ENCODE measurements at regions not wholly inside any gene's neighbourhood (a gene's known extent, or its start where the extent isn't known, plus 50 kb on each side); places are given as distances from the start of the nearest gene placed in this dataset.

DNA sequence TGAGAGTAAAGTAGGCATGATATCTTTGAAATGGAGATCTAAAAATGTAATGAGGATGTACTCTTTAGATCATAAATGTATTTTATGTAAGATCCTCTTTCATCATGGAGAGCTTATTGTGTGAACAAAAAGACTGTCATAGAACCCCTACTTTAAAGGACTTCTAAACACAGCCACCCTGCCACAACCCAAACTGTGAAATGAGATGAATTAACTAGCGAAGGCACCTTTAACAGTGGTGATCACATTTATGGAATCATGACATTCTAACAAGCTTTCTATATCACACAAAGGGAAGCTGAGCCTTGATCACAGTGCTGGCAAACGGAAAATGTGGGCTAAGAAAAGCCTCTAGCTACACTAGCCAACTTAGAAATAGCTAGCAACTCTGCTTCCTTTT is 1585.2 kb downstream of the EFNA5 start:
- no peak overlapping the region for H2AFZ ChIP-seq (ENCODE audit: control insufficient read depth, low read length)
- TF ChIP-seq, protein P1, sequence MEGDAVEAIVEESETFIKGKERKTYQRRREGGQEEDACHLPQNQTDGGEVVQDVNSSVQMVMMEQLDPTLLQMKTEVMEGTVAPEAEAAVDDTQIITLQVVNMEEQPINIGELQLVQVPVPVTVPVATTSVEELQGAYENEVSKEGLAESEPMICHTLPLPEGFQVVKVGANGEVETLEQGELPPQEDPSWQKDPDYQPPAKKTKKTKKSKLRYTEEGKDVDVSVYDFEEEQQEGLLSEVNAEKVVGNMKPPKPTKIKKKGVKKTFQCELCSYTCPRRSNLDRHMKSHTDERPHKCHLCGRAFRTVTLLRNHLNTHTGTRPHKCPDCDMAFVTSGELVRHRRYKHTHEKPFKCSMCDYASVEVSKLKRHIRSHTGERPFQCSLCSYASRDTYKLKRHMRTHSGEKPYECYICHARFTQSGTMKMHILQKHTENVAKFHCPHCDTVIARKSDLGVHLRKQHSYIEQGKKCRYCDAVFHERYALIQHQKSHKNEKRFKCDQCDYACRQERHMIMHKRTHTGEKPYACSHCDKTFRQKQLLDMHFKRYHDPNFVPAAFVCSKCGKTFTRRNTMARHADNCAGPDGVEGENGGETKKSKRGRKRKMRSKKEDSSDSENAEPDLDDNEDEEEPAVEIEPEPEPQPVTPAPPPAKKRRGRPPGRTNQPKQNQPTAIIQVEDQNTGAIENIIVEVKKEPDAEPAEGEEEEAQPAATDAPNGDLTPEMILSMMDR (optimal IDR thresholded peaks at IDR 0.05 in 1 of 3, IDR thresholded peaks at IDR 0.05 in 1 of 3, conservative IDR thresholded peaks at IDR 0.05 in 1 of 3; ENCODE audit: extremely low read depth in 1 of 3, insufficient read depth in 2 of 3, low read length in 3 of 3) = no peak
- no peak for TF ChIP-seq EZH2 (IDR thresholded peaks at IDR 0.05; ENCODE audit: low read length)

DNA sequence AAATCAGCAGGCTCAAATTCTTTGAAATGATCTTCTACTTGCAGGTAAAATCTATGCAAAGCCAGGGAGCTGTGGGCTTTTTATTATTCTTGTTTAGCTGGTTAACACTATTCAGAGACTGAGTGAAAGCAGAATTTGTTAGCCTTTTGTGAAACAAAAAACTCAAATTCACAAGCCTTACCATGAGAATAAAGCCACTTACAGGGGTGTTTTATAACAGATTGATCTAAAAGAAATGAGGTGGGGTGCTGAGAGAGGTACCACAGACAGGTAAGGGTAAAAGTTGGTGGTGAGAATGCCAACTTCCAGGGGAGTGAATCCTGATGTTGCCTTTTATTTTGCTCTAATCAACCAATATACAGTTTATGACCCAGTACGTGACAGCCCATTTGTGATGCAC is 1585.6 kb downstream of the EFNA5 start:
- Histone ChIP-seq H4K20me1 (ENCODE audit: control insufficient read depth, extremely low read depth, insufficient read depth, low read length) (no peaks in the 10 kb centered on the region), H3K9me3 (ENCODE audit: control insufficient read depth, low read depth, low read length) (no peaks in the 10 kb centered on the region), H3K4me1 (ENCODE audit: control insufficient read depth, extremely low read depth, insufficient read depth, low read length) (no peaks in the 10 kb centered on the region), H3K79me2 (ENCODE audit: control insufficient read depth, insufficient read depth, low read length) (no peaks in the 10 kb centered on the region), H3K4me3 (ENCODE audit: control insufficient read depth in 2 of 3, extremely low read depth in 1 of 3, insufficient read depth in 2 of 3, low read depth in 1 of 3, low read length in 3 of 3) (no peak overlapping the region), H3K9ac (ENCODE audit: control insufficient read depth, extremely low read depth, insufficient read depth, low read length) (no peak overlapping the region), H3K4me2 (ENCODE audit: control insufficient read depth, extremely low read depth, insufficient read depth, low read depth, low read length) (no peak overlapping the region), H3K27me3 (ENCODE audit: control insufficient read depth, extremely low read depth, insufficient read depth, low read length) (no peaks in the 10 kb centered on the region), H3K9me1 (ENCODE audit: control insufficient read depth, extremely low read depth, insufficient read depth, low read length) (no peaks in the 10 kb centered on the region), H3K36me3 (ENCODE audit: control insufficient read depth in 2 of 2, extremely low read depth in 1 of 2, insufficient read depth in 2 of 2, low read length in 2 of 2) (no peaks in the 10 kb centered on the region), H3K27ac (ENCODE audit: control insufficient read depth, insufficient read depth, low read length) (no peak overlapping the region), H2AFZ (ENCODE audit: control insufficient read depth, low read length) (no peak overlapping the region)
- TF ChIP-seq, protein P1 (optimal IDR thresholded peaks at IDR 0.05 in 1 of 3, IDR thresholded peaks at IDR 0.05 in 1 of 3, conservative IDR thresholded peaks at IDR 0.05 in 1 of 3; ENCODE audit: extremely low read depth in 1 of 3, insufficient read depth in 2 of 3, low read length in 3 of 3) = no peak
- no peak for TF ChIP-seq EZH2 (IDR thresholded peaks at IDR 0.05; ENCODE audit: low read length)
- no peak for FAIRE-seq
- DNase-seq (ENCODE audit: low read depth, low spot score) = no peak
- dilution Hi-C loops (cut with MboI; ENCODE audit: extremely low pct_ligation_motif_present, low sequenced_read_pairs) = no loop called here

More for the DNA sequence above, 1585.2 kb downstream of the EFNA5 start:
- H3K27me3 ChIP-seq (ENCODE audit: control insufficient read depth, extremely low read depth, insufficient read depth, low read length) = no peaks in the 10 kb centered on the region
- DNase-seq (ENCODE audit: low read depth, low spot score) (no peak), FAIRE-seq (no peak)
- H3K9me3 ChIP-seq (ENCODE audit: control insufficient read depth, low read depth, low read length) = no peaks in the 10 kb centered on the region
- H3K9me1 ChIP-seq (ENCODE audit: control insufficient read depth, extremely low read depth, insufficient read depth, low read length) = no peaks in the 10 kb centered on the region
- H3K4me2 ChIP-seq (ENCODE audit: control insufficient read depth, extremely low read depth, insufficient read depth, low read depth, low read length) = no peak overlapping the region
- no peak overlapping the region for H3K4me3 ChIP-seq (ENCODE audit: control insufficient read depth in 2 of 3, extremely low read depth in 1 of 3, insufficient read depth in 2 of 3, low read depth in 1 of 3, low read length in 3 of 3)
- dilution Hi-C loops (cut with MboI; ENCODE audit: extremely low pct_ligation_motif_present, low sequenced_read_pairs) = no loop called here
- no peaks in the 10 kb centered on the region for H3K79me2 ChIP-seq (ENCODE audit: control insufficient read depth, insufficient read depth, low read length)
- H3K27ac ChIP-seq (ENCODE audit: control insufficient read depth, insufficient read depth, low read length) = no peak overlapping the region
- H3K4me1 ChIP-seq (ENCODE audit: control insufficient read depth, extremely low read depth, insufficient read depth, low read length) = no peaks in the 10 kb centered on the region
- H3K9ac ChIP-seq (ENCODE audit: control insufficient read depth, extremely low read depth, insufficient read depth, low read length) = no peak overlapping the region
- H3K36me3 ChIP-seq (ENCODE audit: control insufficient read depth in 2 of 2, extremely low read depth in 1 of 2, insufficient read depth in 2 of 2, low read length in 2 of 2) = no peaks in the 10 kb centered on the region
- no peaks in the 10 kb centered on the region for H4K20me1 ChIP-seq (ENCODE audit: control insufficient read depth, extremely low read depth, insufficient read depth, low read length)
